GM12873 (cell line): ENCODE measurements at regions not wholly inside any gene's neighbourhood (a gene's known extent, or its start where the extent isn't known, plus 50 kb on each side); places are given as distances from the start of the nearest gene placed in this dataset.

Experiments
- CTCF ChIP-seq: IDR thresholded peaks from 2 replicates; pipeline ENCODE4 v1.5.1; 2012; ENCODE audit warnings: low read depth, mild to moderate bottlenecking, moderate library complexity, low read length, control low read depth; ENCODE audit not compliant: insufficient read depth; ENCODE audit errors: missing control alignments

- TF ChIP-seq CTCF = no peak
Observed at GRCh38 chr7:89943525-89944050, 210.7 kb upstream of the STEAP1 start.

- no peak for TF ChIP-seq CTCF
Observed at GRCh38 chr7:89958525-89959068, 195.7 kb upstream of the STEAP1 start.

GRCh38 chr7:89966067-89966664 is 188.1 kb upstream of the STEAP1 start:
- TF ChIP-seq CTCF = no peak

GRCh38 chr7:89975577-89975976 is 178.7 kb upstream of the STEAP1 start:
- no peak for TF ChIP-seq CTCF

GRCh38 chr7:89987665-89988064 is 166.6 kb upstream of the STEAP1 start:
- no peak for TF ChIP-seq CTCF

- TF ChIP-seq CTCF = no peak
Observed at GRCh38 chr7:89988074-89988473, 166.2 kb upstream of the STEAP1 start.

- TF ChIP-seq CTCF = no peak
Observed at GRCh38 chr7:89989454-89989853, 164.8 kb upstream of the STEAP1 start.
